Neural progenitor cell (in vitro differentiated cells): ENCODE measurements at regions not wholly inside any gene's neighbourhood (a gene's known extent, or its start where the extent isn't known, plus 50 kb on each side); places are given as distances from the start of the nearest gene placed in this dataset.

ENCODE experiments used
- DNase-seq: peaks from one replicate; pipeline ENCODE4 v3.0.0-alpha.2; 2016; ENCODE audit warnings: low spot score
- H2AFZ ChIP-seq: fragments of 200-600 bp; sonication (generic); replicated peaks from 2 replicates; pipeline ENCODE4 v1.6.1; 2016; ENCODE audit warnings: antibody characterized with exemption
- H3F3A ChIP-seq: fragments of 200-600 bp; sonication (generic); 2 replicates; pipeline ENCODE4 v1.6.1; 2016; ENCODE audit warnings: antibody characterized with exemption, low read depth
- H3K27ac ChIP-seq: fragments of 200-600 bp; sonication (generic); 2 replicates; pipeline ENCODE4 v1.5.1; 2016; ENCODE audit warnings: mild to moderate bottlenecking
- H3K27me3 ChIP-seq: fragments of 200-600 bp; sonication (generic); 2 replicates; pipeline ENCODE4 v1.6.1; 2016; ENCODE audit warnings: mild to moderate bottlenecking, moderate library complexity
- H3K36me3 ChIP-seq: fragments of 200-600 bp; sonication (generic); 2 replicates; pipeline ENCODE4 v1.5.1; 2016
- H3K4me1 ChIP-seq: fragments of 200-600 bp; sonication (generic); 2 replicates; pipeline ENCODE4 v1.6.1; 2016; ENCODE audit warnings: mixed run types
- H3K4me2 ChIP-seq: fragments of 200-600 bp; sonication (generic); 2 replicates; pipeline ENCODE4 v1.6.1; 2016
- H3K4me3 ChIP-seq: fragments of 200-600 bp; sonication (generic); 2 replicates; pipeline ENCODE4 v1.5.1; 2016
- H3K79me2 ChIP-seq: fragments of 200-600 bp; sonication (generic); 2 replicates; pipeline ENCODE4 v1.6.1; 2016; ENCODE audit warnings: low read depth
- H3K9ac ChIP-seq: fragments of 200-600 bp; sonication (generic); 2 replicates; pipeline ENCODE4 v1.6.1; 2016
- H3K9me3 ChIP-seq: fragments of 200-600 bp; sonication (generic); 2 replicates; pipeline ENCODE4 v1.5.1; 2016; ENCODE audit warnings: low read depth
- H4K20me1 ChIP-seq: fragments of 200-600 bp; sonication (generic); 2 replicates; pipeline ENCODE4 v1.6.1; 2016; ENCODE audit warnings: low read depth
- H3K27ac Mint-ChIP-seq: 3 replicates; pipeline ENCODE4 v1.8.0; 2021; ENCODE audit warnings: mixed read lengths
- H3K27me3 Mint-ChIP-seq: 2 replicates; pipeline ENCODE4 v1.8.0; 2022; ENCODE audit warnings: low read depth, mild to moderate bottlenecking, inconsistent platforms, moderate library complexity, mixed read lengths; ENCODE audit not compliant: insufficient read depth
- H3K36me3 Mint-ChIP-seq: 3 replicates; pipeline ENCODE4 v1.8.0; 2021; ENCODE audit warnings: mixed read lengths
- H3K4me1 Mint-ChIP-seq: 3 replicates; pipeline ENCODE4 v1.8.0; 2021; ENCODE audit warnings: mixed read lengths
- H3K4me3 Mint-ChIP-seq: 3 replicates; pipeline ENCODE4 v1.8.0; 2021; ENCODE audit warnings: mild to moderate bottlenecking, moderate library complexity, mixed read lengths
- H3K9me3 Mint-ChIP-seq: 3 replicates; pipeline ENCODE4 v1.8.0; 2020; ENCODE audit warnings: mixed read lengths
- EZH2 ChIP-seq: fragments of 200-600 bp; sonication (generic); IDR thresholded peaks from 2 replicates; pipeline ENCODE4 v1.6.1; 2017; ENCODE audit warnings: antibody characterized with exemption, mild to moderate bottlenecking, moderate library complexity
- EZH2phosphoT487 ChIP-seq: fragments of 200-600 bp; sonication (generic); IDR thresholded peaks from 2 replicates; pipeline ENCODE4 v1.6.1; 2017; ENCODE audit warnings: antibody characterized with exemption
- TF ChIP-seq, protein P1 (sequence below): fragments of 200-600 bp; sonication (generic); IDR thresholded peaks from 2 replicates; pipeline ENCODE4 v1.5.1; 2017; ENCODE audit warnings: antibody characterized with exemption, mild to moderate bottlenecking

DNA sequence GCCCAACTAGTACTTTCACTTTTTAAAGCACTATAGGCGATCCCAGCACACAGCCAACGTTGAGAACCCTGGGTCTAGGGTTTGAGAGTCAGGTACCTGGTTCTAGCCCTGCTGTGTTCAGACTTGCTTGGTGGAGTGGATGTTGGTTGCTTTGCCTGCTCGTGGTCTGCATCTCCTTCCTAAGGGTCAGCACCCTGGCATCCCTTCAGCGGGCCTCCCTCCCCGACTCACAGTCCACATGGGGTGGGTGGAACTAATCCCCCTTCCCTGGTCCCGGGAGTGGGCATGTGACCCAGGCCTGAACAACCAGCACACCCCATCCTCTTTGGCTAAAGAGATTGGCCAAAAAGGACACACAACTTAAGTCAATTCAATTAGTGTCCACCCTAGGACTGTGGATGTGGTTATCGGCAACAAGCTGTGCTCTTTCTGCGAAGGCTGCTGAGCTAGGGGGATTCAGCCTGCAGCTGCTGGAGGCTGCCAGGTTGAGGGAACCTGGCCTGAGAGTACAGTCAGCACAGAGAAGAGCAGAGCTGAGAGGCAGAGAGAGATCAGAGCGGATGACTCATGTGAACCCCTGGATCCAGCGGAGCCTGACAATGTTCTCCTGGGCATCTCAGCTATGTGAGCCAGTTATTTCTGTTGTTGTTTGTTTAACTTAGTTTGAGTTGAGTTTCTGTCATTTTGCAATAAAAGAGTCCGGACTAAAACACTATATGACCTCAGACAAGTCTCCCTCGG, 138.9 kb downstream of the ACTL8 start:
- no peak overlapping the region for H3K4me3 ChIP-seq
- H3K4me3 Mint-ChIP-seq = no peak overlapping the region
- no peaks in the 10 kb centered on the region for H3K9me3 ChIP-seq
- peaks cover 20% of the 10 kb centered on the region for H3K27me3 ChIP-seq
- H3K36me3 ChIP-seq = no peaks in the 10 kb centered on the region
- H3K79me2 ChIP-seq = no peaks in the 10 kb centered on the region
- H3K36me3 Mint-ChIP-seq = no peaks in the 10 kb centered on the region
- H4K20me1 ChIP-seq = no peaks in the 10 kb centered on the region
- H3K9me3 Mint-ChIP-seq = peaks cover 4% of the 10 kb centered on the region
- no peaks in the 10 kb centered on the region for H3K4me1 ChIP-seq
- no peak overlapping the region for H3K9ac ChIP-seq
- no peak overlapping the region for H2AFZ ChIP-seq
- no peaks in the 10 kb centered on the region for H3F3A ChIP-seq
- no peak for DNase-seq
- TF ChIP-seq EZH2 = no peak
- TF ChIP-seq EZH2phosphoT487 = no peak
- TF ChIP-seq, protein P1, sequence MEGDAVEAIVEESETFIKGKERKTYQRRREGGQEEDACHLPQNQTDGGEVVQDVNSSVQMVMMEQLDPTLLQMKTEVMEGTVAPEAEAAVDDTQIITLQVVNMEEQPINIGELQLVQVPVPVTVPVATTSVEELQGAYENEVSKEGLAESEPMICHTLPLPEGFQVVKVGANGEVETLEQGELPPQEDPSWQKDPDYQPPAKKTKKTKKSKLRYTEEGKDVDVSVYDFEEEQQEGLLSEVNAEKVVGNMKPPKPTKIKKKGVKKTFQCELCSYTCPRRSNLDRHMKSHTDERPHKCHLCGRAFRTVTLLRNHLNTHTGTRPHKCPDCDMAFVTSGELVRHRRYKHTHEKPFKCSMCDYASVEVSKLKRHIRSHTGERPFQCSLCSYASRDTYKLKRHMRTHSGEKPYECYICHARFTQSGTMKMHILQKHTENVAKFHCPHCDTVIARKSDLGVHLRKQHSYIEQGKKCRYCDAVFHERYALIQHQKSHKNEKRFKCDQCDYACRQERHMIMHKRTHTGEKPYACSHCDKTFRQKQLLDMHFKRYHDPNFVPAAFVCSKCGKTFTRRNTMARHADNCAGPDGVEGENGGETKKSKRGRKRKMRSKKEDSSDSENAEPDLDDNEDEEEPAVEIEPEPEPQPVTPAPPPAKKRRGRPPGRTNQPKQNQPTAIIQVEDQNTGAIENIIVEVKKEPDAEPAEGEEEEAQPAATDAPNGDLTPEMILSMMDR = no peak
- peaks cover 8% of the 10 kb centered on the region for H3K4me1 Mint-ChIP-seq
- peaks cover 21% of the 10 kb centered on the region for H3K27me3 Mint-ChIP-seq
- no peak overlapping the region for H3K4me2 ChIP-seq
- no peak overlapping the region for H3K27ac ChIP-seq
- no peak overlapping the region for H3K27ac Mint-ChIP-seq

DNA sequence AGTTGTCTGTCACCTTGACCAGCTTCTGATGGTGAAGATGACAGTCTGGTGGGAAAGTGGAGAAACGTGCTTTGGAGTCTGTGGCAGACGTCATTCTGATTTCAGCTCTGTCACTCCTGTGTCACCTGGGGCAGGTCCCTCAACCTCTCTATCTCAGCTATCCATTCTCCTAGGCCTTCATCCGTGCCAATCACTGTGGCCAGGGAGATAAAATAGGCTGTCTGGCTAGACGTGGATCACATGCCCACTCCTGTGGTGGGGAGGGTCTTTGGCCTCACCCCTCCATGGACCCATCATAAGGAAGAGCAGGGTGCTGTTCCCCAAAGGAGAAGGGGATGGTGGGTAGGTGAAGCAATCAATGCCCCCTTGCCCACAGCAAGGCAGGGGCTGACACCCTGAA, 140.3 kb downstream of the ACTL8 start:
- Histone ChIP-seq H3K27ac (no peak overlapping the region), H3K4me3 (no peak overlapping the region), H3F3A (no peaks in the 10 kb centered on the region), H3K79me2 (no peaks in the 10 kb centered on the region), H3K27me3 (peaks cover 31% of the 10 kb centered on the region), H3K9me3 (no peaks in the 10 kb centered on the region), H3K36me3 (no peaks in the 10 kb centered on the region), H3K4me1 (no peaks in the 10 kb centered on the region), H2AFZ (no peak overlapping the region), H3K9ac (no peak overlapping the region), H4K20me1 (no peaks in the 10 kb centered on the region), H3K4me2 (no peak overlapping the region)
- Mint-ChIP-seq H3K36me3 (no peaks in the 10 kb centered on the region), H3K4me3 (no peak overlapping the region), H3K27me3 (peaks cover 19% of the 10 kb centered on the region), H3K27ac (no peak overlapping the region), H3K9me3 (peaks cover 4% of the 10 kb centered on the region), H3K4me1 (peaks cover 8% of the 10 kb centered on the region)
- TF ChIP-seq, protein P1 = no peak
- no peak for TF ChIP-seq EZH2phosphoT487
- TF ChIP-seq EZH2 = no peak
- no peak for DNase-seq

DNA sequence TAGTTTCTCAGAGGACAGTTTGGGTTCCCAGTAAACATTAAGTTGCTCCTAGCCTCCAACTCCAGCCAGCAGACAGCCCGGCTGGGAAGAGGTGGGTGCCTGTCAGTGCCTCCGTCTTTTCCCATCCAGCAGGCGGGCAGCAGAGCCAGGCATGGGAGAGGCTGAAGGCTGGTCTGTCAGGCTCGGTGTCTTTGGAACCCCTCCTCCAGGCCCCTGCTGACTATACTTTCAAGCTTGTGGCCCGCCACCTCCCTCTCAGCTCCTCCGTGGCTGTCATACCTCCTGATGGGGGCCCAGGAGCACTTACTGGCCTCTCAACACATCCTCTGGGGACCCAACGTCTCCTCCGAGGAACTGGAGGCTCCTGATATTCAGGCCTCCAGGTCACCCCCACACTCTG, 140.9 kb downstream of the ACTL8 start:
- no peak overlapping the region for H3K27ac ChIP-seq
- H3K36me3 ChIP-seq = no peaks in the 10 kb centered on the region
- no peak overlapping the region for H2AFZ ChIP-seq
- Mint-ChIP-seq H3K4me1 (peaks cover 4% of the 10 kb centered on the region), H3K36me3 (no peaks in the 10 kb centered on the region), H3K27me3 (peaks cover 18% of the 10 kb centered on the region), H3K4me3 (no peak overlapping the region), H3K27ac (no peak overlapping the region), H3K9me3 (peaks cover 4% of the 10 kb centered on the region)
- H3K4me3 ChIP-seq = no peak overlapping the region
- no peaks in the 10 kb centered on the region for H3K4me1 ChIP-seq
- no peaks in the 10 kb centered on the region for H4K20me1 ChIP-seq
- peaks cover 32% of the 10 kb centered on the region for H3K27me3 ChIP-seq
- no peaks in the 10 kb centered on the region for H3K79me2 ChIP-seq
- no peak overlapping the region for H3K9ac ChIP-seq
- H3K4me2 ChIP-seq = no peak overlapping the region
- H3K9me3 ChIP-seq = no peaks in the 10 kb centered on the region
- no peak for DNase-seq
- H3F3A ChIP-seq = no peaks in the 10 kb centered on the region
- TF ChIP-seq EZH2phosphoT487 (no peak), EZH2 (no peak)
- TF ChIP-seq, protein P1 = no peak
